HS-5 (cell line): ENCODE measurements at regions not wholly inside any gene's neighbourhood (a gene's known extent, or its start where the extent isn't known, plus 50 kb on each side); places are given as distances from the start of the nearest gene placed in this dataset.
A peak's percentile ranks its signal among the peaks of the same experiment; 100 is the strongest.

ENCODE experiments used
- DNase-seq: peaks from one replicate; pipeline ENCODE4 v3.0.0-alpha.2; 2012; ENCODE audit warnings: low read depth

- no peak for DNase-seq
Observed at GRCh38 chr18:39072970-39073369, 1507.4 kb upstream of the CELF4 start.

- no peak for DNase-seq
Observed at GRCh38 chr18:39062426-39062825, 1496.8 kb upstream of the CELF4 start.

- DNase-seq, result no peak
Observed at GRCh38 chr18:39058386-39059000, 1492.9 kb upstream of the CELF4 start.

GRCh38 chr18:39057423-39058064 lies 1491.9 kb upstream of the CELF4 start:
- peak; percentile 38 for DNase-seq

GRCh38 chr18:39053571-39053970 lies 1488.0 kb upstream of the CELF4 start:
- no peak for DNase-seq

- DNase-seq, result no peak
Observed at GRCh38 chr18:39051013-39051412, 1485.4 kb upstream of the CELF4 start.

- no peak for DNase-seq
Observed at GRCh38 chr18:39039813-39040212, 1474.2 kb upstream of the CELF4 start.

- no peak for DNase-seq
Observed at GRCh38 chr18:39037925-39038324, 1472.3 kb upstream of the CELF4 start.

GRCh38 chr18:39033312-39033711 lies 1467.7 kb upstream of the CELF4 start:
- no peak for DNase-seq

GRCh38 chr18:39031647-39032046 lies 1466.0 kb upstream of the CELF4 start:
- DNase-seq, result no peak

GRCh38 chr18:39030124-39030655 lies 1464.6 kb upstream of the CELF4 start:
- no peak for DNase-seq

GRCh38 chr18:39025531-39025930 lies 1459.9 kb upstream of the CELF4 start:
- DNase-seq, result no peak

GRCh38 chr18:39019989-39020388 lies 1454.4 kb upstream of the CELF4 start:
- DNase-seq, result no peak

GRCh38 chr18:39007031-39007902 lies 1441.7 kb upstream of the CELF4 start:
- DNase-seq, result no peak

GRCh38 chr18:38996056-38996455 lies 1430.5 kb upstream of the CELF4 start:
- DNase-seq, result no peak

GRCh38 chr18:38993342-38993741 lies 1427.7 kb upstream of the CELF4 start:
- DNase-seq, result no peak

GRCh38 chr18:38984968-38985367 lies 1419.4 kb upstream of the CELF4 start:
- no peak for DNase-seq

GRCh38 chr18:38982072-38982471 lies 1416.5 kb upstream of the CELF4 start:
- DNase-seq, result no peak

GRCh38 chr18:38981389-38981788 lies 1415.8 kb upstream of the CELF4 start:
- DNase-seq, result no peak

GRCh38 chr18:38980420-38980819 lies 1414.8 kb upstream of the CELF4 start:
- DNase-seq, result no peak

- no peak for DNase-seq
Observed at GRCh38 chr18:38972571-38972970, 1407.0 kb upstream of the CELF4 start.

GRCh38 chr18:38971881-38972280 lies 1406.3 kb upstream of the CELF4 start:
- DNase-seq, result no peak

GRCh38 chr18:38966841-38967240 lies 1401.2 kb upstream of the CELF4 start:
- DNase-seq, result no peak
